Hematopoietic multipotent progenitor cell treated with erythropoietin and hydrocortisone succinate and interleukin-3 and kit ligand, for 15 days (in vitro differentiated cells): ENCODE measurements at regions not wholly inside any gene's neighbourhood (a gene's known extent, or its start where the extent isn't known, plus 50 kb on each side); places are given as distances from the start of the nearest gene placed in this dataset.

Experiments used
- DNase-seq: peaks from one replicate; pipeline ENCODE4 v3.0.0-alpha.2; 2015; ENCODE audit warnings: low spot score

GRCh38 chrX:9317176-9317575 lies 147.7 kb upstream of the TBL1X start:
- no peak for DNase-seq

GRCh38 chrX:9318213-9318612 lies 146.6 kb upstream of the TBL1X start:
- DNase-seq, result no peak

DNA sequence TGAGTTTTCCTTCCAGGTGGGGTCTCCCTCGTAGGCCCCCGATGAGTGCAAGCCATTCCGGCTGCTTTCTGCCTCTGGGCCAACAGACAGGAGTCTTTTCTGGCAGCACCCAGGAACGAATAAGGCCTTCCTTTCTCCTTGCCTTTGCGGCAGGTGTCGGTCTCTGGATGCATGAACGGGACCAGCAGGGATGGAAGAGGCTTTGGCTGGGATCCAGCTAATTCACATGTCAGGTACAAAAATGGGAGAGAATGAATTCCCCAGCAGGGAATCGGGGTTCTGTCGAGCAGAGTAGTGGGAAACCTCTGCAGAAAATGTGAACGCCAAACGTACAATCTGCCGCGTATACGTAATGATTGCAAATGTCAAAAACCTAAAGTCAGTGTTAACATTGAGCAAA lies 146.1 kb upstream of the TBL1X start:
- DNase-seq, result no peak

DNA sequence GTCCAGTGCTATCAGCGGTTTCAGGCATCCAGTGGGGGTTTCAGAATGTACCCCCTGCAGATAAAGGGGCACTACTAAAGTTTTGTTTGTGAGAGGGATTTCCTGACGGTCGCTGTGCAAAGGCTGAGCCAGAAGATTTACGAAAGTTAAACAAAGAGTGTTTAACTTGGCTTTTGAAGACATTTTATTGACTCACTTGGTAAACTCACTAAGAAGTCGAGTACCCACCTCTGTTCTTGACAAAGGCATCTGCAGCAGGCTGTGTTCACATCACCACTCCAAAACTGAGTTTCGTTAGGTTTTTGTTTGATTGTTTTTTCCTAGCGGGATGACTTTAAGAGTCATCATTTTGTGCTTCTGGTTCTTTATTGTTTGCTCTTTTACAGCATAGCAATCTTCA lies 143.9 kb upstream of the TBL1X start:
- no peak for DNase-seq

DNA sequence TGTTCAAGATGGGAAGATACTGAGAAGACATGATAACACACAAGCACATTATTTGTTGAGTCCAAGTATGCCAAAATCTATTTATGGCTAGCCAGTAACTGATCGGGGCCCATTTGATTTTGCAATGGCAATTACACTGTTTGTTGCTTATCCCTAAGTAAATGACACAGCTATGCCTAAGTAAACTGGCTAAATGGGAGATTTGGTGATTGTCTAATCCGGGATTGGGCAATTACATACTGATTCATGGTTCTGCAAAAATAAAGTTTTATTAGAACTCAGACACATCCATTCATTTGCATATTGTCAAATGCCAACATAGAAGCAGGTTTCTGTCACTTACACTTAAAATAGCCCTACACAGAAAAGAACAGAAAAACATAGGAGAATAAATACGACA lies 140.2 kb upstream of the TBL1X start:
- no peak for DNase-seq

GRCh38 chrX:9326369-9326768 lies 138.5 kb upstream of the TBL1X start:
- no peak for DNase-seq

DNA sequence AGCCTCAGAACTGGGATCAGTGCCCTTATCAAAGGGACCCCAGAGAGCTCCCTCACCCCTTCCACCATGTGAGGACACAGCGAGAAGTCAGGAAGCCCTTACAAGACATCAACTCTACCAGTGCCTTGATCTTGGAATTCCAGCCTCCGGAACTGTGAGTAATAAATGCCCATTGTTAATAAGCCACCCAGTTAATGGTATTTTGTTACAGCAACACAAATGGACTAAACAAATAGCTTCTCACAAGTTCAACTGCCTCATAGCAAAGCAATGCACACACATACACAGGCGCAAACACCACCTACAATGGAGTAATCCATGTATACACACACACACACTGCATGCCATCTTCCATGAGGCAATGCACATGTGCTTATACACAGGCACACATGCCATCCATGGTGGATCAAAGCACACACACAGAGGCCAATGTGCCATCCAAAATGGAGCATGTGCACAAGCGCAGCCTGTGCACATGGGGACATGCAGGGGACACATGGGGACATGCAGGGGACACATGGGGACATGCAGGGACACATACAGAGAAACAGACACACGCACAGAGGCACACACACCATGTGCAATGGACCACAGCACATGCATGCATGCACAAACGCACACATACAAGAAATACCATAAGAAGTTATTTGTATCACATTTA lies 137.6 kb upstream of the TBL1X start:
- DNase-seq, result no peak

DNA sequence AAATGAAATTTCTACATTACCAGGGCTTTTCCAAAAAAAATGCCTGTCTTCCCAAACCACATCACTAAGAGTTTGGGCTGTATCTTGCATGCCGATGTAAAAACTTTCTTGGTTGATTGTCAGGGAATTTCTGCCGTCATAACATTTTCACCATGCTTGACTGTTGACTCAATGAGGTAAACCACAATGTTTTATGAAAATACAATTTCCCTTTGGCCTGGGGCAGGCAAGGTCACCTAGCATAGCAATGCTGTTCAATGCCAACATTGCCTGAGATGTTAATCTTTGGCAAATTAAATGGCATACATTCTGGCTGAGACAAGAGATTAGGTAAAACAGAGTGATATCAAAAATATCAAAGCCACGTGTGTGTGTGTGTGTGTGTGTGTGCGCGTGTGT lies 137.1 kb upstream of the TBL1X start:
- no peak for DNase-seq

GRCh38 chrX:9329056-9329455 lies 135.8 kb upstream of the TBL1X start:
- DNase-seq, result no peak

DNA sequence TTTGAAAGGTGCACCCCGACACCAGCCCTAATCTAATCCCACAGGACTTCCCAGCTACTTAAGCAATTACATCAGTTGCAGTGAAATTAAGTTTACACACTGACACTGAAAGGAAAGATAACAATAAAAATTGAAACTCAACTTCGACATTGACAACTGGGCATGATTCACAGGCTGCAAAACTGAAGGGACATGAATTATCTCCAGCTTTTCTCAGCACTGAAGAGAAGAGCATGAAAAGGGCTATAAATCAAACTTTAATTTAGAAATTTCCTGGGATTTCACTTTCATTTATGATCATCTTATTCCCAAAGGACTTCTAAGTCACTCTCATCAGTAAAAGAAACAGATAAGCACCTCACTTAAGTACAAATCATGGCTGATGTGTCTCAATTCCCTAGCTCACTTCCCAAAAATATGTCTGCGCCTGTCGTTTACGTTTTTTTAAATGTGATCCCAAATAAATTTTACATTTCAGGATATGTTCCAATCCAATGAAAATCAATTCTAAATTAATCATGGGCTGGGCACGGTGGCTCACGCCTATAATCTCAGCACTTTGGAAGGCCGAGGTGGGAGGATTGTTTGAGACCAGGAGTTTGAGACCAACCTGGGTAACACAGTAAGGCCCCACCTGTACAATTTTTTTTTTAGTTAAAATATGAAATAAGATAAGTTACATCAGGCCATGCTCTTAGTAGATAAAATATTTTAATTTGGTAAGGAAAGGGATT lies 134.4 kb upstream of the TBL1X start:
- no peak for DNase-seq

- no peak for DNase-seq
These were observed 130.8 kb upstream of the TBL1X start for GRCh38 chrX:9333873-9334560.

- no peak for DNase-seq
These were observed 129.6 kb upstream of the TBL1X start for GRCh38 chrX:9335251-9335650.

- no peak for DNase-seq
These were observed 128.4 kb upstream of the TBL1X start for GRCh38 chrX:9336456-9336855.

DNA sequence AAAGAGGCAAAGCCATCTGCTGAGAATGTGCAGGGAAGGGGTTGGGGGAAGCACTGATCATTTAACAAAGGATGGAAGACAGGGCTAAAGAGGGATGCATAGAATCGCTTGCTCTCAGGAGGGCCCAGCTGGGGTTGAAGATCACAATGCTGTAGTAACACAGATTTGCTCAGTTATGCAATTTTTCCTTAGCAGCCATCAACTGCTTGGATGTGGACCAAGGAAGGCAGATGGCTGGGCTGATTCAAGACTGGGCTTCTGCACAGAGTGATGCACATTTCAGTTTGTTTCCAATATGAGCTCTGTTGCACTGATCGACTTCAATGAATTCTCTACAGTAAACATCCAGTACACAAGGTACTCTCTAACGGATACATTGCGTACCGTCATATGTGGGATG lies 127.8 kb upstream of the TBL1X start:
- DNase-seq, result no peak

GRCh38 chrX:9338986-9339385 lies 125.9 kb upstream of the TBL1X start:
- DNase-seq, result no peak

DNA sequence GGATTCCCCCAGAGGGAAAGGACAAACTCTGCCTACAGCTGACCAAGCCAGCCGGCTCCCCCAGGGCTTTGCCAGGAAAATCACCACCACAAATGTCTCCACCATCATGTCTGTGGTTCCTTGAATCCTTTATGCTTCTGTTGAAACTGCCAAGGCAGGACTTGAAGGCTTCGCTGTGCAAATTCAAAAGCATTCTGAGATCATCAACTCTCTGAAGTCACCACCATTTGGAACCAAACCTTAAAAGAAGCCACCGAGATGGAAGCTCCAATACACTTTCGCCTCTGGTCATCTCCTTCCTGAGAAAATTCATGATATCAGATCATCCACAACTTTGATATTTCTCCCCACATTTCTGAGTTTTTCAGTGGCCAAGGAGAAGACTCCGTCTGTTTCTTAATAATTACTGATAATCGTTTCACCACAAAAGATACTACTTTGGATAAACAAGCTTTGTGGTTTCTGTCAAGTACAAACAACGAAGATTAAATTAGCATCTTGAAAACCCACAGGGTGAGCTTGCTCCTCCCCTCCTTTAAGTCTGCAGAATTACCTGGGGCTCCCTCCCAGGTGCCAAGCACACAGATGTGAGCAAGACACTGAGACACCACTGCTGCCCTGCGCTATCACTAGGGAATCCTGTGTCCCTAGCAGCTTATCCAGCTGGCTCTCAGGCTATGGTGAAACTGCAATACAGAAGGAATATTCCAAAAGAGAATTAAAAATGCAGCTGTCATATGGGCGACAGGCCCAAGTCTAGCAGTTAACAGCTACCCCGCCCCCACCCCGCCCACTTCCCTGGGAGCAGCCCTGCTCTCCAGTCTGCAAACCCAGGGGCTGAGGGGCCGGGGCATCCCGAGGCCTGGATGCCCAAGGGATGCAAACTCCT lies 125.0 kb upstream of the TBL1X start:
- no peak for DNase-seq

GRCh38 chrX:9340598-9341290 lies 124.1 kb upstream of the TBL1X start:
- DNase-seq, result no peak

GRCh38 chrX:9341291-9342201 lies 123.3 kb upstream of the TBL1X start:
- DNase-seq, result peak; percentile 12

- DNase-seq, result peak; percentile 66
These were observed 122.3 kb upstream of the TBL1X start for GRCh38 chrX:9342561-9343051.

DNA sequence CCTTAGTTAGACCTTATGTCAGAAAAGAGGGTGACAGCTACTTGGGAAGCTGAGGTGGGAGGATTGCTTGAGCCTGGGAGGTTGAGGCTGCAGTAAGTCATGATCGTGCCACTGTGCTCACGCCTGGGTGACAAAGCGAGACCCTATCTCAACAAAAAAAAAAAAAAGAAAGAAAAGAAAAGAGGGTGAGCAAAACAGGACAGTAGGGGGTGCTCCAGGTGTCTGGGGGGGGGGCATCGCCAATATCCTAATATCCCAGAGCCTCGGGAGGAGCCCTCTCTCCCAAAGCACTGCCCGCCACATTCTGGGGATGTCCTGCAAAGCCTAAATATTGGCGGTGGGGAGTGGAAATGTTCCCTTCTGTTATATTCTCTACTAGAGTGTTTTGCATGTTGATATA lies 120.9 kb upstream of the TBL1X start:
- no peak for DNase-seq
